CD1c-positive myeloid dendritic cell (primary cell): ENCODE measurements at regions not wholly inside any gene's neighbourhood (a gene's known extent, or its start where the extent isn't known, plus 50 kb on each side); places are given as distances from the start of the nearest gene placed in this dataset.
"Not testable (repeated sequence)": the region's sequence is repeated elsewhere in the genome, so short reads cannot be mapped to it uniquely, and the experiment has no call there.

Experiments
- DNase-seq: peaks from one replicate; pipeline ENCODE4 v3.0.0-alpha.2; 2016; ENCODE audit errors: extremely low spot score

GRCh38 chr1:56267611-56268010 lies 311.8 kb downstream of the PLPP3 start:
- DNase-seq, result no peak

GRCh38 chr1:56266359-56266758 lies 313.0 kb downstream of the PLPP3 start:
- peak; percentile 67 for DNase-seq

- DNase-seq, result peak; percentile 33
Measured at GRCh38 chr1:56265216-56265615, 314.1 kb downstream of the PLPP3 start.

- no peak for DNase-seq
Measured at GRCh38 chr1:56263908-56264307, 315.5 kb downstream of the PLPP3 start.

- DNase-seq, result no peak
Measured at GRCh38 chr1:56258371-56258770, 321.0 kb downstream of the PLPP3 start.

- DNase-seq, result no peak
Measured at GRCh38 chr1:56257726-56258125, 321.6 kb downstream of the PLPP3 start.

- DNase-seq, result no peak
Measured at GRCh38 chr1:56256153-56257000, 323.0 kb downstream of the PLPP3 start.

- DNase-seq, result peak; percentile 63
Measured at GRCh38 chr1:56255516-56256152, 323.7 kb downstream of the PLPP3 start.

- no peak for DNase-seq
Measured at GRCh38 chr1:56254130-56254529, 325.2 kb downstream of the PLPP3 start.

GRCh38 chr1:56250809-56251208 lies 328.6 kb downstream of the PLPP3 start:
- no peak for DNase-seq

- DNase-seq, result peak; percentile 89
Measured at GRCh38 chr1:56249234-56249633, 330.1 kb downstream of the PLPP3 start.

GRCh38 chr1:56248138-56248537 lies 331.2 kb downstream of the PLPP3 start:
- no peak for DNase-seq

- DNase-seq, result not testable (repeated sequence)
Measured at GRCh38 chr1:56246726-56247125, 332.6 kb downstream of the PLPP3 start.

GRCh38 chr1:56240400-56240799 lies 339.0 kb downstream of the PLPP3 start:
- DNase-seq, result no peak

- DNase-seq, result no peak
Measured at GRCh38 chr1:56237491-56238064, 341.8 kb downstream of the PLPP3 start.

GRCh38 chr1:56236688-56237087 lies 342.7 kb downstream of the PLPP3 start:
- no peak for DNase-seq

GRCh38 chr1:56235909-56236510 lies 343.4 kb downstream of the PLPP3 start:
- DNase-seq, result no peak

- no peak for DNase-seq
Measured at GRCh38 chr1:56229186-56229585, 350.2 kb downstream of the PLPP3 start.

- no peak for DNase-seq
Measured at GRCh38 chr1:56227886-56228285, 351.5 kb downstream of the PLPP3 start.

- no peak for DNase-seq
Measured at GRCh38 chr1:56227401-56227800, 352.0 kb downstream of the PLPP3 start.

GRCh38 chr1:56225964-56226815 lies 353.2 kb downstream of the PLPP3 start:
- peak; percentile 63 for DNase-seq

GRCh38 chr1:56223968-56224367 lies 355.4 kb downstream of the PLPP3 start:
- no peak for DNase-seq
